Mesothelial cell of epicardium (in vitro differentiated cells): ENCODE measurements at regions not wholly inside any gene's neighbourhood (a gene's known extent, or its start where the extent isn't known, plus 50 kb on each side); places are given as distances from the start of the nearest gene placed in this dataset.
"Not testable (repeated sequence)": the region's sequence is repeated elsewhere in the genome, so short reads cannot be mapped to it uniquely, and the experiment has no call there.

Source experiments
- DNase-seq, 2 experiments: peaks; one replicate each; pipeline ENCODE4 v3.0.0; 2021; ENCODE audit warnings: low spot score in 2 of 2; ENCODE audit not compliant: unreplicated experiment in 2 of 2
- H3K27ac Mint-ChIP-seq: 2 replicates; pipeline ENCODE4 v1.8.0; 2021; ENCODE audit warnings: mixed read lengths
- H3K27me3 Mint-ChIP-seq: 2 replicates; pipeline ENCODE4 v1.8.0; 2021; ENCODE audit warnings: low read depth, mixed read lengths
- H3K36me3 Mint-ChIP-seq: 2 replicates; pipeline ENCODE4 v1.8.0; 2021; ENCODE audit warnings: mixed read lengths
- H3K4me1 Mint-ChIP-seq: 2 replicates; pipeline ENCODE4 v1.8.0; 2021; ENCODE audit warnings: mixed read lengths
- H3K4me3 Mint-ChIP-seq: 2 replicates; pipeline ENCODE4 v1.8.0; 2021; ENCODE audit warnings: mild to moderate bottlenecking, moderate library complexity, mixed read lengths
- H3K9me3 Mint-ChIP-seq: 2 replicates; pipeline ENCODE4 v1.8.0; 2021; ENCODE audit warnings: mixed read lengths
- TF ChIP-seq, protein P1 (sequence below): fragments of 200-600 bp; sonication (generic); IDR thresholded peaks from one replicate; pipeline ENCODE4 v1.5.0; 2021; ENCODE audit warnings: antibody characterized with exemption; ENCODE audit not compliant: unreplicated experiment

- TF ChIP-seq, protein P1, sequence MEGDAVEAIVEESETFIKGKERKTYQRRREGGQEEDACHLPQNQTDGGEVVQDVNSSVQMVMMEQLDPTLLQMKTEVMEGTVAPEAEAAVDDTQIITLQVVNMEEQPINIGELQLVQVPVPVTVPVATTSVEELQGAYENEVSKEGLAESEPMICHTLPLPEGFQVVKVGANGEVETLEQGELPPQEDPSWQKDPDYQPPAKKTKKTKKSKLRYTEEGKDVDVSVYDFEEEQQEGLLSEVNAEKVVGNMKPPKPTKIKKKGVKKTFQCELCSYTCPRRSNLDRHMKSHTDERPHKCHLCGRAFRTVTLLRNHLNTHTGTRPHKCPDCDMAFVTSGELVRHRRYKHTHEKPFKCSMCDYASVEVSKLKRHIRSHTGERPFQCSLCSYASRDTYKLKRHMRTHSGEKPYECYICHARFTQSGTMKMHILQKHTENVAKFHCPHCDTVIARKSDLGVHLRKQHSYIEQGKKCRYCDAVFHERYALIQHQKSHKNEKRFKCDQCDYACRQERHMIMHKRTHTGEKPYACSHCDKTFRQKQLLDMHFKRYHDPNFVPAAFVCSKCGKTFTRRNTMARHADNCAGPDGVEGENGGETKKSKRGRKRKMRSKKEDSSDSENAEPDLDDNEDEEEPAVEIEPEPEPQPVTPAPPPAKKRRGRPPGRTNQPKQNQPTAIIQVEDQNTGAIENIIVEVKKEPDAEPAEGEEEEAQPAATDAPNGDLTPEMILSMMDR: no peak
- H3K4me1 Mint-ChIP-seq: peaks cover 88% of the 10 kb centered on the region
- H3K9me3 Mint-ChIP-seq: peaks cover 4% of the 10 kb centered on the region
- H3K4me3 Mint-ChIP-seq: no peak overlapping the region
- peak overlapping the region; percentile 91 for H3K27ac Mint-ChIP-seq
- no peaks in the 10 kb centered on the region for H3K27me3 Mint-ChIP-seq
- DNase-seq: no peak
- peaks cover 6% of the 10 kb centered on the region for H3K36me3 Mint-ChIP-seq
Observed at GRCh38 chr2:37769551-37769950, 98.1 kb upstream of the CDC42EP3 start.

- Mint-ChIP-seq H3K36me3 (peaks cover 6% of the 10 kb centered on the region), H3K4me1 (peaks cover 90% of the 10 kb centered on the region), H3K27me3 (no peaks in the 10 kb centered on the region), H3K9me3 (peaks cover 4% of the 10 kb centered on the region), H3K27ac (peak overlapping the region; percentile 88), H3K4me3 (no peak overlapping the region)
- no peak for DNase-seq
- TF ChIP-seq, protein P1: no peak
Observed at GRCh38 chr2:37770797-37771196, 99.4 kb upstream of the CDC42EP3 start.

DNA sequence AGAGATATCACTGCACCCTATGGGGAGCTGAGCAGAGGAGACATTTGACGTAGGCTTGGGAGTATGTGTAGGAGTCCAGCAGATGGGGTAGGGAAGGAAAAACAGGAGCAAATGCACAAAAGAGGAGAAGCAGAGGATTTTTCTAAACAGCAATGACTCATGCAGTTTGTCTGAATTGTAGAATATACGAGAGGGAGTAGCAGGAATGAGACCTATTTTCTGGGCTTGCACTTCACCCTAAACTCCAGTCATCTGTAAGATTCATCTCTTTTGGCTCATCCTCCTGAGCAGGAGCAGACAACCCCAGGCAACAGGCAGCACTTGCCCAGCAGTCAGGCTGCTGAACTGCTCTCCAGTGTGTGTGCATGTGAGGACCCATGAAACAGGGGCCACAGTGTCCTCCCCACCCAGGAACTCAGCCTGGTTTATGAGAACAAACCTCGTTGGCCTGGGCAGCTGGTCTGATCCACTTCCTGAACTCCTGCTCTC is 100.2 kb upstream of the CDC42EP3 start:
- H3K4me3 Mint-ChIP-seq: no peak overlapping the region
- peaks cover 90% of the 10 kb centered on the region for H3K4me1 Mint-ChIP-seq
- H3K9me3 Mint-ChIP-seq: peaks cover 4% of the 10 kb centered on the region
- peak overlapping the region; percentile 88 for H3K27ac Mint-ChIP-seq
- no peaks in the 10 kb centered on the region for H3K27me3 Mint-ChIP-seq
- no peak for DNase-seq
- H3K36me3 Mint-ChIP-seq: peaks cover 6% of the 10 kb centered on the region
- TF ChIP-seq, protein P1: no peak

DNA sequence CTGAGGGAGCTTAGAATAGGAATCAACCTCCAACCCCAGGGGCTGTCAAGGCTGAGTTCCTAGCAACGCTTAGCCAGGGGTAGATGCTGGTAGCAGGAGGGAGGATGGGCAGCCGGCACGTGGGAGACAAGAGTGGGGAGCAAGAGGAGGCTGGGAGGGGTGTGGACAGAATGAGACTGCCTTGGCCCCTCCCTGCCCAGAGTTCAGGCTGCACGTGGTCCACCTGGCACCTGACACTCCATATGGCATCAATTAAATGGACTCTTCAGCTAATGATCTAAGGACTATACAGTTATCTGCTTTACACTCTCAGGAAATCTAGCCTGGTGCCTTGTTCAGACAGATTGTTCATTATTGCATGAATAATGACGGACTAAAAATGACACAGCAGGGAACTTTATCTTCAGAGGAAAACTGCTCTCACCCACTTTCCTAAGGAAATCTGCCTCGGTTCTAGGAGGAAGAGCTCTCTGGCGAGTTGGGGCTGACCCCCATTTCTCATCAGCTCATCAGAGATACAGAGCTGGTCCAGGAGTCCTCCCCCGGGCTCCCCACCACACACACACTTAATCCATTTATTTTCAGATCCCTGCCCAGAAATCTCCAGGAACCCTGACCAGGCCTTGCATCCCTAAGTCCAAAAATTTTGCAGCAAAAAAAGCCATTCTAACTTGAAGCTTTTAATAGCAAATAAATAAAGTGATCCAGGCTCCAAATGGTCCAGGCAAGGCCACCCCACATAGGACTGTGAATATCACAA is 102.1 kb upstream of the CDC42EP3 start:
- Mint-ChIP-seq H3K27ac (peak overlapping the region; percentile 86), H3K27me3 (no peaks in the 10 kb centered on the region), H3K4me3 (no peak overlapping the region), H3K9me3 (peaks cover 4% of the 10 kb centered on the region), H3K36me3 (peaks cover 6% of the 10 kb centered on the region), H3K4me1 (peaks cover 88% of the 10 kb centered on the region)
- TF ChIP-seq, protein P1: no peak
- DNase-seq: no peak

- peak overlapping the region; percentile 3 for H3K27ac Mint-ChIP-seq
- not testable (repeated sequence) for H3K4me3 Mint-ChIP-seq
Observed at GRCh38 chr2:37774171-37774944, 102.9 kb upstream of the CDC42EP3 start.

More at GRCh38 chr2:37774171-37774944, 102.9 kb upstream of the CDC42EP3 start:
- not testable (repeated sequence) for DNase-seq, H3K27me3 Mint-ChIP-seq, H3K9me3 Mint-ChIP-seq, H3K36me3 Mint-ChIP-seq
- peaks cover 88% of the 10 kb centered on the region for H3K4me1 Mint-ChIP-seq
